ENCODE measurements at regions not wholly inside any gene's neighbourhood (a gene's known extent, or its start where the extent isn't known, plus 50 kb on each side); places are given as distances from the start of the nearest gene placed in this dataset.
"Not testable (repeated sequence)": the region's sequence is repeated elsewhere in the genome, so short reads cannot be mapped to it uniquely, and the experiment has no call there.

DNA sequence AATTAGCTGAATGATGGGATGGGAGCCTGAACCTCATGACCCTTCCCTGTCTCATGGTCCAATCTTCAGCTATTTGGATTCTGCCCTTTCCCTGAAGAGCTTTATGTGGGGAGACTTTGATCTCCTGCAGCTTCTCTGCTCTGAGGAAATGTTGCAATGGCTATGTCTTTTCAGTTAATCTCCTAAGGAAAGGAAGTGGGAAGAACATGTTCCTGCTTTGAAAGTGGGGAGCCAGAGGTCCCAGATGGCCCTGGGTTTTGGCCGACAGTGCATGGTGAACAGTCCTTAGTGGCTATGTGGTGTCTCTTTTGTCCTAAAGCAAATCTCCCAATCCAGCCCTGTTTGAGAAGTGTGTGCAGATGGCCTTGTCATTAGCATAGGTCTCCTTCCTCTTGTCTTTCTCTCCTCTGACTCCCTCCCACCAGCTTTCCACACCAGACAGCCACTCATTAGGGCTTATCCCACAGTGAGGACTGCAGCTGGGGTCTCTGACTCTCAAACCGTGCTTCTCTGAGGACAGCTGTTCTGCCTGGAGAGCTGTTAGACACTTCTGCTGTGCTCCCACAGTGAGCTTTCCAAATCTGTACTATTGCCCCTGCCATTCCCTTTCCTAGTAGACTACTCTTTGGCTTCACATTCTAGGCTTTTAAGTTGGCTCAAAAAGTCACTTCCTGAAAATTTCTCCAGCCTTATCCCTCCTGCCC, 365.8 kb upstream of the UMPS start:
- WGBS, 2 donors = 83 to 86% methylated on average over 2 of the region's 2 CpGs
- Histone ChIP-seq H3K27ac (no peak overlapping the region), H3K9me3 (no peaks in the 10 kb centered on the region), H3K36me3 (no peaks in the 10 kb centered on the region), H3K4me3 (replicated peaks in 1 of 3) (no peak overlapping the region), H3K27me3 (no peaks in the 10 kb centered on the region), H3K4me1 (peaks cover 0 to 6% of the 10 kb centered on the region in 2 donors)
- no peak for DNase-seq
- intact Hi-C loops (cut with DNase I) = no loop called here
- TF ChIP-seq, protein P1, sequence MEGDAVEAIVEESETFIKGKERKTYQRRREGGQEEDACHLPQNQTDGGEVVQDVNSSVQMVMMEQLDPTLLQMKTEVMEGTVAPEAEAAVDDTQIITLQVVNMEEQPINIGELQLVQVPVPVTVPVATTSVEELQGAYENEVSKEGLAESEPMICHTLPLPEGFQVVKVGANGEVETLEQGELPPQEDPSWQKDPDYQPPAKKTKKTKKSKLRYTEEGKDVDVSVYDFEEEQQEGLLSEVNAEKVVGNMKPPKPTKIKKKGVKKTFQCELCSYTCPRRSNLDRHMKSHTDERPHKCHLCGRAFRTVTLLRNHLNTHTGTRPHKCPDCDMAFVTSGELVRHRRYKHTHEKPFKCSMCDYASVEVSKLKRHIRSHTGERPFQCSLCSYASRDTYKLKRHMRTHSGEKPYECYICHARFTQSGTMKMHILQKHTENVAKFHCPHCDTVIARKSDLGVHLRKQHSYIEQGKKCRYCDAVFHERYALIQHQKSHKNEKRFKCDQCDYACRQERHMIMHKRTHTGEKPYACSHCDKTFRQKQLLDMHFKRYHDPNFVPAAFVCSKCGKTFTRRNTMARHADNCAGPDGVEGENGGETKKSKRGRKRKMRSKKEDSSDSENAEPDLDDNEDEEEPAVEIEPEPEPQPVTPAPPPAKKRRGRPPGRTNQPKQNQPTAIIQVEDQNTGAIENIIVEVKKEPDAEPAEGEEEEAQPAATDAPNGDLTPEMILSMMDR (IDR thresholded peaks at IDR 0.05) = no peak
- TF ChIP-seq POLR2A (IDR thresholded peaks at IDR 0.05) = no peak

DNA sequence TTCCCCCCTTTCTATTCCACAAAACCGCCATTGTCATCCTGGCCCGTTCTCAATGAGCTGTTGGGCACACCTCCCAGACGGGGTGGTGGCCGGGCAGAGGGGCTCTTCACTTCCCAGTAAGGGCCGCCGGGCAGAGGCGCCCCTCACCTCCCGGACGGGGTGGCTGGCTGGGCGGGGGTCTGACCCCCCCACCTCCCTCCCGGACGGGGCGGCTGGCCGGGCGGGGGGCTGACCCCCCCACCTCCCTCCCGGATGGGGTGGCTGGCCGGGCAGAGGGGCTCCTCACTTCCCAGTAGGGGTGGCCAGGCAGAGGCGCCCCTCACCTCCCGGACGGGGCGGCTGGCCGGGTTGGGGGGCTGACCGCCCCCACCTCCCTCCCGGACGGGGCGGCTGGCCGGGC, 363.6 kb upstream of the UMPS start:
- H3K9me3 ChIP-seq; DNase-seq; H3K36me3 ChIP-seq; intact Hi-C loops (cut with DNase I); H3K4me1 ChIP-seq; H3K27me3 ChIP-seq; H3K27ac ChIP-seq; H3K4me3 ChIP-seq (replicated peaks in 1 of 3): not testable (repeated sequence)
- WGBS, 2 donors = 77 to 94% methylated on average over 6 to 8 of the region's 27 CpGs

DNA sequence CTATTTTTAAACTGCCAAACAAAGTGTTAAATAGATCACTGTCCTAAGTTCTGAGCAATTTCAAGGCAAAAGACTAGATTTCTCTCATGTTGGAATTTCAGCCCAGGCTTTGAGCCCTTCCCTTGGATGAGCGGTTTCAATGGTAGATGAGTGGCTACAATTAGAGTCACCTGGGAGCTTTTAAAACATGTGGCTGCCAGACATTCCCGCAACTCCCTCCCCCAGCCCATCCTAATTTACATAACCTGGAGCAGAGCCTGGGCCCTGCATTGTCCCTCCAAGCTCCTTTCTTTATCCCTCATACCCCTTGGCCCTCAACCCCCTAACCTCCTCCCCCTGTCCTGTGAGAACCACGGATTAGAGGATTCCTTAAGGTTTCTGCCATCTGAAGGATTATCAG, 357.5 kb upstream of the UMPS start:
- Histone ChIP-seq H3K27ac (no peak overlapping the region), H3K27me3 (no peaks in the 10 kb centered on the region), H3K36me3 (no peaks in the 10 kb centered on the region), H3K9me3 (no peaks in the 10 kb centered on the region), H3K4me1 (no peaks in the 10 kb centered on the region), H3K4me3 (replicated peaks in 1 of 3) (no peak overlapping the region)
- 48 to 51% methylated on average over 3 of the region's 3 CpGs for WGBS, 2 donors
- no peak for DNase-seq
- intact Hi-C loops (cut with DNase I) = no loop called here
- TF ChIP-seq, protein P1 (IDR thresholded peaks at IDR 0.05) = no peak
- TF ChIP-seq POLR2A (IDR thresholded peaks at IDR 0.05) = no peak

DNA sequence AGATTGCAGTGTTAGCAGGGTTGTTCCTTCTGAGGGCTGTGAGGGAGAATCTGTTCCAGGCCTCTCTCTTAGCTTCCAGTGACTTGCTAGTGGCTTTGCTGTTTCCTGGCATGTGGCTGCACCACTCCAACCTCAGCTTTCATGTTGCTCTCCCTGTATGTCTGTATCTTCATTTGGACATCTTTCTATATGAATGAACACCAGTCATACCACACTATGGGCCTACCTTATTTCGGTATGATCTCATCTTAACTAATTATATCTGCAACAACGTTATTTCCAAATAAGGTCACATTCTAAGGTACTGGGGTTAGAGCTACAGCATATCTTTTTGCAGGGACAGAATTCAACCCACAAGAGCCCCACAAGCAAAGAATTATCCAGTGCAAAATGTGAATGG, 356.7 kb upstream of the UMPS start:
- no peaks in the 10 kb centered on the region for H3K9me3 ChIP-seq
- no peaks in the 10 kb centered on the region for H3K36me3 ChIP-seq
- intact Hi-C loops (cut with DNase I) = no loop called here
- H3K27me3 ChIP-seq = no peaks in the 10 kb centered on the region
- H3K4me1 ChIP-seq = no peaks in the 10 kb centered on the region
- TF ChIP-seq, protein P1 (IDR thresholded peaks at IDR 0.05) = no peak
- no peak for TF ChIP-seq POLR2A (IDR thresholded peaks at IDR 0.05)
- H3K4me3 ChIP-seq (replicated peaks in 1 of 3) = no peak overlapping the region
- no peak for DNase-seq
- WGBS, 2 donors = 87 to 96% methylated on average over 2 of the region's 2 CpGs
- no peak overlapping the region for H3K27ac ChIP-seq

DNA sequence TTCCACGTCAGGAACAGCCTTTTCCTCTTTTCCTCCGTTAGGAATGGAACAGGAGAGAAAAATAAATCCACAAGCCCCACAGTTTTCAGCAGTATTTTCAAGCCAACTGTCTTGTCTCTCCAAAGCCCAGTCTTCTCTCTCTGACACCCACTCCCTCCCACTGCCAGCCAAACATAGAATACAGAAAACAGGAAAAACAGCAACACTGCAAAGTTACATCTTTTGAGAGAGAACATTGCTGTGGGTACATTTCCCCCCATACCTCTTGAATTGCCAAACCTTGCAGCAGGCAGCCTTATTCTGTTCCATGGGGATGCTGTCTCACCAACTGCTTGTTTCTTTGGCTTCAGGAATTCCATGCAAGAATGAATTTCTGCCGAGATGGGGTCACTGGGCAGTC, 355.7 kb upstream of the UMPS start:
- Histone ChIP-seq H3K4me3 (replicated peaks in 1 of 3) (no peak overlapping the region), H3K27me3 (no peaks in the 10 kb centered on the region), H3K27ac (no peak overlapping the region), H3K36me3 (no peaks in the 10 kb centered on the region), H3K4me1 (no peaks in the 10 kb centered on the region), H3K9me3 (no peaks in the 10 kb centered on the region)
- TF ChIP-seq, protein P1 (IDR thresholded peaks at IDR 0.05) = no peak
- TF ChIP-seq POLR2A (IDR thresholded peaks at IDR 0.05) = no peak
- DNase-seq = no peak
- intact Hi-C loops (cut with DNase I) = no loop called here
- WGBS, 2 donors = 70 to 75% methylated on average over 3 of the region's 3 CpGs

All from thyroid gland (tissue), 4 donors.